HEK293T (cell line): ENCODE measurements at regions not wholly inside any gene's neighbourhood (a gene's known extent, or its start where the extent isn't known, plus 50 kb on each side); places are given as distances from the start of the nearest gene placed in this dataset.

Experiments
- ARNT ChIP-seq: fragments of 450-650 bp; IDR thresholded peaks from 2 replicates; pipeline ENCODE4 v1.6.1; 2017; ENCODE audit warnings: mild to moderate bottlenecking
- BHLHE40 ChIP-seq: fragments of 450-650 bp; IDR thresholded peaks from 2 replicates; pipeline ENCODE4 v1.6.1; 2016; ENCODE audit warnings: mild to moderate bottlenecking, moderate library complexity, borderline replicate concordance
- ELF4 ChIP-seq: fragments of 450-650 bp; IDR thresholded peaks from 2 replicates; pipeline ENCODE4 v1.6.1; 2017; ENCODE audit warnings: antibody characterized with exemption
- FOXK2 ChIP-seq: fragments of 450-650 bp; IDR thresholded peaks from 2 replicates; pipeline ENCODE4 v1.6.1; 2016; ENCODE audit warnings: mild to moderate bottlenecking
- FOXM1 ChIP-seq: fragments of 450-650 bp; IDR thresholded peaks from 2 replicates; pipeline ENCODE4 v1.6.1; 2017; ENCODE audit warnings: mild to moderate bottlenecking, borderline replicate concordance
- HDGF ChIP-seq: fragments of 450-650 bp; IDR thresholded peaks from 2 replicates; pipeline ENCODE4 v1.6.1; 2017; ENCODE audit warnings: antibody characterized with exemption, borderline replicate concordance
- LEF1 ChIP-seq: fragments of 450-650 bp; IDR thresholded peaks from 2 replicates; pipeline ENCODE4 v1.6.1; 2017; ENCODE audit warnings: mild to moderate bottlenecking, borderline replicate concordance
- NFRKB ChIP-seq: fragments of 450-650 bp; IDR thresholded peaks from 2 replicates; pipeline ENCODE4 v1.6.1; 2016; ENCODE audit warnings: mild to moderate bottlenecking, moderate library complexity
- SP1 ChIP-seq: fragments of 450-650 bp; IDR thresholded peaks from 2 replicates; pipeline ENCODE4 v1.6.1; 2017
- SUZ12 ChIP-seq: fragments of 450-650 bp; IDR thresholded peaks from 2 replicates; pipeline ENCODE4 v1.6.1; 2016; ENCODE audit warnings: mild to moderate bottlenecking
- TARDBP ChIP-seq: fragments of 450-650 bp; IDR thresholded peaks from 2 replicates; pipeline ENCODE4 v1.6.1; 2016
- TF ChIP-seq, protein P1 (sequence below): fragments of 450-650 bp; IDR thresholded peaks from 2 replicates; pipeline ENCODE4 v1.6.1; 2016

DNA sequence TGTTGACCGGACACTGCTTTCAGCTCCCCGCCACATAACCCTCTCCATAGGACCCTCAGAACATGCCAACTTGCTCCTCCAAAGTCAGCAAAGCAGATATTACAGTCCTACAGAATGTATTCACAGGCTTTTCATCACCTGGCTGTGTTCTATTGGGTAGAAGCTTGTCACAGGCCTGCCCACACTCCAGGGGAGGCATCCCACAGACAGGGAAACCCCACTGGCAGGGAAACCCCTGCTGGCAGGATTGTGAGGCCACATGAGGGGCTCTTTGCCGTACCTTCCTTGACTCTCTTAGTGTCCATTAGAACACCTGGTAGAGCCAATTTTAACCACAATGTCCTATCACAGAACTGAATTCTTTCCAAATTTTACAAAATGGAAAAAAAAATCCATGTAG, 344.2 kb upstream of the MGMT start:
- TF ChIP-seq LEF1 (no peak), TARDBP (no peak), FOXM1 (no peak), NFRKB (no peak), HDGF (no peak), BHLHE40 (no peak), SP1 (no peak), FOXK2 (no peak), SUZ12 (no peak), ELF4 (no peak), ARNT (no peak)
- TF ChIP-seq, protein P1, sequence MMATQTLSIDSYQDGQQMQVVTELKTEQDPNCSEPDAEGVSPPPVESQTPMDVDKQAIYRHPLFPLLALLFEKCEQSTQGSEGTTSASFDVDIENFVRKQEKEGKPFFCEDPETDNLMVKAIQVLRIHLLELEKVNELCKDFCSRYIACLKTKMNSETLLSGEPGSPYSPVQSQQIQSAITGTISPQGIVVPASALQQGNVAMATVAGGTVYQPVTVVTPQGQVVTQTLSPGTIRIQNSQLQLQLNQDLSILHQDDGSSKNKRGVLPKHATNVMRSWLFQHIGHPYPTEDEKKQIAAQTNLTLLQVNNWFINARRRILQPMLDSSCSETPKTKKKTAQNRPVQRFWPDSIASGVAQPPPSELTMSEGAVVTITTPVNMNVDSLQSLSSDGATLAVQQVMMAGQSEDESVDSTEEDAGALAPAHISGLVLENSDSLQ = no peak
